DOHH2 (cell line): ENCODE measurements at regions not wholly inside any gene's neighbourhood (a gene's known extent, or its start where the extent isn't known, plus 50 kb on each side); places are given as distances from the start of the nearest gene placed in this dataset.

ENCODE experiments used
- H3F3A ChIP-seq: fragments of 200-600 bp; sonication (generic), shearing (Covaris generic); 2 replicates; pipeline ENCODE4 v1.6.0; 2016; ENCODE audit warnings: antibody characterized with exemption, mild to moderate bottlenecking; ENCODE audit not compliant: control insufficient read depth, insufficient read depth
- H3K27ac ChIP-seq: fragments of 200-600 bp; sonication (generic); 2 replicates; pipeline ENCODE4 v1.5.1; 2014; ENCODE audit warnings: low read depth, mild to moderate bottlenecking, low read length, moderate library complexity
- H3K27me3 ChIP-seq: fragments of 200-600 bp; sonication (generic); 2 replicates; pipeline ENCODE4 v1.6.1; 2014; ENCODE audit warnings: mild to moderate bottlenecking, low read length, mixed read lengths; ENCODE audit not compliant: control insufficient read depth
- H3K36me3 ChIP-seq: fragments of 200-600 bp; sonication (generic); 2 replicates; pipeline ENCODE4 v1.6.1; 2014; ENCODE audit warnings: mild to moderate bottlenecking, low read length, moderate library complexity, mixed read lengths; ENCODE audit not compliant: control insufficient read depth
- H3K4me1 ChIP-seq: fragments of 200-600 bp; sonication (generic); 2 replicates; pipeline ENCODE4 v1.6.1; 2014; ENCODE audit warnings: mild to moderate bottlenecking, low read length, mixed read lengths; ENCODE audit not compliant: control insufficient read depth
- H3K4me2 ChIP-seq: fragments of 200-600 bp; sonication (generic); 2 replicates; pipeline ENCODE4 v1.6.0; 2014; ENCODE audit warnings: mild to moderate bottlenecking, low read length, moderate library complexity
- H3K4me3 ChIP-seq: fragments of 200-600 bp; sonication (generic); 2 replicates; pipeline ENCODE4 v1.5.1; 2014; ENCODE audit warnings: mild to moderate bottlenecking, low read length, mixed read lengths
- H3K79me2 ChIP-seq: fragments of 200-600 bp; sonication (generic); 2 replicates; pipeline ENCODE4 v1.6.1; 2014; ENCODE audit warnings: mild to moderate bottlenecking, low read length, mixed read lengths; ENCODE audit not compliant: control insufficient read depth
- H3K9me2 ChIP-seq: fragments of 200-600 bp; sonication (generic); replicated peaks from 2 replicates; pipeline ENCODE4 v1.6.1; 2014; ENCODE audit warnings: mild to moderate bottlenecking, low read length, mixed read lengths; ENCODE audit not compliant: control insufficient read depth
- H3K9me3 ChIP-seq: fragments of 200-600 bp; sonication (generic); 2 replicates; pipeline ENCODE4 v1.6.1; 2014; ENCODE audit warnings: antibody characterized with exemption, low read length, mixed read lengths; ENCODE audit not compliant: control insufficient read depth, insufficient read depth
- H4K20me1 ChIP-seq: fragments of 200-600 bp; sonication (generic); 2 replicates; pipeline ENCODE4 v1.6.0; 2014; ENCODE audit warnings: low read depth, mild to moderate bottlenecking, antibody characterized with exemption, low read length, moderate library complexity; ENCODE audit not compliant: control insufficient read depth, insufficient read depth
- EZH2phosphoT487 ChIP-seq: fragments of 200-600 bp; sonication (generic); IDR thresholded peaks from 2 replicates; pipeline ENCODE4 v1.6.1; 2017; ENCODE audit warnings: borderline replicate concordance, mild to moderate bottlenecking, antibody characterized with exemption, low read length, moderate library complexity, mixed read lengths
- TF ChIP-seq, protein P1 (sequence below): fragments of 200-600 bp; sonication (generic); IDR thresholded peaks from one replicate; pipeline ENCODE4 v1.5.1; 2014; ENCODE audit warnings: antibody characterized with exemption, mild to moderate bottlenecking, low read depth, low read length; ENCODE audit not compliant: poor library complexity, severe bottlenecking

DNA sequence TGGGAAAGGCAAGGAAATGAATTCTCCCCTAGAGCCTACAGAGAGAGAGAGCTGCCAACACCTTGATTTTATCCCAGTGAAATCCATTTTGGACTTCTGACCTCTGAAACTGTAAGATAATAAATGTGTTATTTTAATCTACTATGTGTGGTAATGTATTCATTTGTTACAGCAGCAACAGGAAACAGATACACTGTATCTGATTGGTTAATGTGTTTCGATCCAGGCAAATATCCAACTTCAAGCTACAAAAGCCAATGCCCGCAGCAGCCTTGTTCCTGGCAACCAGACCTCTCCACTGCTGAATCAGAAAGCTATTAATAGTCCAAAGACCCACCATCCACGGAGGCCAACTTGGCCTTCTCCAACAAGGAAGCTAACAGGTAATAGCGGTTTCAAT is 318.1 kb downstream of the PTTG2 start:
- H3K4me1 ChIP-seq: no peaks in the 10 kb centered on the region
- TF ChIP-seq, protein P1, sequence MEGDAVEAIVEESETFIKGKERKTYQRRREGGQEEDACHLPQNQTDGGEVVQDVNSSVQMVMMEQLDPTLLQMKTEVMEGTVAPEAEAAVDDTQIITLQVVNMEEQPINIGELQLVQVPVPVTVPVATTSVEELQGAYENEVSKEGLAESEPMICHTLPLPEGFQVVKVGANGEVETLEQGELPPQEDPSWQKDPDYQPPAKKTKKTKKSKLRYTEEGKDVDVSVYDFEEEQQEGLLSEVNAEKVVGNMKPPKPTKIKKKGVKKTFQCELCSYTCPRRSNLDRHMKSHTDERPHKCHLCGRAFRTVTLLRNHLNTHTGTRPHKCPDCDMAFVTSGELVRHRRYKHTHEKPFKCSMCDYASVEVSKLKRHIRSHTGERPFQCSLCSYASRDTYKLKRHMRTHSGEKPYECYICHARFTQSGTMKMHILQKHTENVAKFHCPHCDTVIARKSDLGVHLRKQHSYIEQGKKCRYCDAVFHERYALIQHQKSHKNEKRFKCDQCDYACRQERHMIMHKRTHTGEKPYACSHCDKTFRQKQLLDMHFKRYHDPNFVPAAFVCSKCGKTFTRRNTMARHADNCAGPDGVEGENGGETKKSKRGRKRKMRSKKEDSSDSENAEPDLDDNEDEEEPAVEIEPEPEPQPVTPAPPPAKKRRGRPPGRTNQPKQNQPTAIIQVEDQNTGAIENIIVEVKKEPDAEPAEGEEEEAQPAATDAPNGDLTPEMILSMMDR: no peak
- no peak for TF ChIP-seq EZH2phosphoT487
- H3K27ac ChIP-seq: no peak overlapping the region
- H4K20me1 ChIP-seq: no peaks in the 10 kb centered on the region
- H3K4me3 ChIP-seq: no peak overlapping the region
- H3K36me3 ChIP-seq: no peaks in the 10 kb centered on the region
- no peak overlapping the region for H3K4me2 ChIP-seq
- H3K27me3 ChIP-seq: no peaks in the 10 kb centered on the region
- H3F3A ChIP-seq: no peaks in the 10 kb centered on the region
- H3K79me2 ChIP-seq: no peaks in the 10 kb centered on the region
- no peaks in the 10 kb centered on the region for H3K9me2 ChIP-seq
- no peaks in the 10 kb centered on the region for H3K9me3 ChIP-seq

DNA sequence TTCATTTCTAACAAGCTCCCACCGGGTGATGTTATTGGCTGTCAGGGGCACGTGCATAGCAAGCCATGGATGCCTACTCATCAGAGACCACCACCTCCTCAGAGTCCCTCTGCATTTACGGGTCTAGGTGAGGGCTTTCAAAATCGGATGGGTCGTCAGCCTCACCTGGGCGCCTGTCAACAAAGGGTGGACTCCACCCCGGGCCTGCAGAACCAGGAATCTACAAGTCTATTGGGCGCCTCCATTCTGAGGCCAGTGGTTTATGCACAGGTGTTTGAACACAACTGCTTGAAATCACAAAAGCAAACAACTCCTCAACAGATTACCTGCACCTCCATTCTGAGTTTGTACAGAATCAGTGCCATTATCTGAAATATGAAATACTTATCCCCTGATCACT is 318.9 kb downstream of the PTTG2 start:
- no peaks in the 10 kb centered on the region for H3K27me3 ChIP-seq
- H3K9me2 ChIP-seq: no peaks in the 10 kb centered on the region
- H3K27ac ChIP-seq: no peak overlapping the region
- no peaks in the 10 kb centered on the region for H4K20me1 ChIP-seq
- no peak for TF ChIP-seq EZH2phosphoT487
- TF ChIP-seq, protein P1: no peak
- no peak overlapping the region for H3K4me2 ChIP-seq
- no peaks in the 10 kb centered on the region for H3K9me3 ChIP-seq
- H3K4me1 ChIP-seq: no peaks in the 10 kb centered on the region
- H3K79me2 ChIP-seq: no peaks in the 10 kb centered on the region
- H3K4me3 ChIP-seq: no peak overlapping the region
- no peaks in the 10 kb centered on the region for H3F3A ChIP-seq
- no peaks in the 10 kb centered on the region for H3K36me3 ChIP-seq

DNA sequence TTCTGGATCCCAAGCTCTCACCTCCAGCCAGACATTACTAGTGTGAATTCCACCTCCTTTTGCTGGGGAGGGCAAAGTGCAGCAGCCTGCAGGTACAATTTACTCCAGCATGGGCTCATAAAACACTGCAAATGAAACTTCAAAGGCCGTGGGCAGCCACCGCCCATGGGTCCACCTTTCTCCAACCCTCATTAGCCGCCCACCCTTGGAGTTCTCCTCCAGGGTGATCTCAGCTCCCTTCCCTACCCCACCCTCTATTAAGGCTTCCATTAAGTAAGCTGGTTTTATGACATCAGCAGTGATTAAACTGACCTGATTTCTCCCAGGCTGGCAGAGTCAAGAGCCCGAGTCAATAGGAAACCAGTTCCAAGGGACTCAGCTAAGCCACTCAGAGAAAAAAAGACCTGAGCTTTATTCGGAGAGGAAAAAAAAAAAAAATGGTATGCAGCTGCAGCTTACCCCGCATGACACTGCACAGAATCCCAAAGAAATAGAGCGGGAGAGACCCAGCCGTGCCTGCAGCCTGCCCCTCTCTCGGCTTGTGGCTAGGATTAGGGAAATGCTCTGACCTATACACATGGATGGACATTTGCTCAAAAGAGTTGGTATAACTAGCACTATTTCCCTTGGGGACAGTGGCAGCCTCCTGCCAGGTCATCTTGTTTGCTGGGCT is 319.6 kb downstream of the PTTG2 start:
- no peaks in the 10 kb centered on the region for H3K36me3 ChIP-seq
- H3F3A ChIP-seq: no peaks in the 10 kb centered on the region
- no peak overlapping the region for H3K27ac ChIP-seq
- no peaks in the 10 kb centered on the region for H3K9me2 ChIP-seq
- no peaks in the 10 kb centered on the region for H3K79me2 ChIP-seq
- no peaks in the 10 kb centered on the region for H4K20me1 ChIP-seq
- H3K4me3 ChIP-seq: no peak overlapping the region
- H3K4me1 ChIP-seq: no peaks in the 10 kb centered on the region
- no peaks in the 10 kb centered on the region for H3K9me3 ChIP-seq
- no peak overlapping the region for H3K4me2 ChIP-seq
- no peak for TF ChIP-seq EZH2phosphoT487
- TF ChIP-seq, protein P1: no peak
- H3K27me3 ChIP-seq: no peaks in the 10 kb centered on the region
